ENCODE measurements at regions not wholly inside any gene's neighbourhood (a gene's known extent, or its start where the extent isn't known, plus 50 kb on each side); places are given as distances from the start of the nearest gene placed in this dataset.

- TF ChIP-seq CTCF (IDR thresholded peaks at IDR 0.05) (no peak), POLR2A (IDR thresholded peaks at IDR 0.05) (no peak)
Measured at GRCh38 chr19:30171795-30172612, 200.2 kb upstream of the ZNF536 start.

Data from lower leg skin (tissue), 3 donors.